ENCODE measurements at regions not wholly inside any gene's neighbourhood (a gene's known extent, or its start where the extent isn't known, plus 50 kb on each side); places are given as distances from the start of the nearest gene placed in this dataset.
"Not testable (repeated sequence)": the region's sequence is repeated elsewhere in the genome, so short reads cannot be mapped to it uniquely, and the experiment has no call there.

GRCh38 chr11:81769906-81770305 is 963.8 kb downstream of the FAM181B start:
- not testable (repeated sequence) for DNase-seq (ENCODE audit: low read depth in 2 of 2)

- DNase-seq (ENCODE audit: low read depth in 2 of 2) = no peak
These were observed 976.6 kb downstream of the FAM181B start for GRCh38 chr11:81756864-81757595.

- no peak for DNase-seq (ENCODE audit: low read depth in 2 of 2)
These were observed 984.4 kb downstream of the FAM181B start for GRCh38 chr11:81749245-81749644.

- no peak for DNase-seq (ENCODE audit: low read depth in 2 of 2)
These were observed 989.1 kb downstream of the FAM181B start for GRCh38 chr11:81744336-81745116.

GRCh38 chr11:81725701-81726100 is 1008.0 kb downstream of the FAM181B start:
- no peak for DNase-seq (ENCODE audit: low read depth in 2 of 2)

- DNase-seq (ENCODE audit: low read depth in 2 of 2) = no peak
These were observed 1016.0 kb downstream of the FAM181B start for GRCh38 chr11:81717695-81718094.

- no peak for DNase-seq (ENCODE audit: low read depth in 2 of 2)
These were observed 1025.8 kb downstream of the FAM181B start for GRCh38 chr11:81707881-81708280.

GRCh38 chr11:81705283-81705682 is 1028.4 kb downstream of the FAM181B start:
- DNase-seq (ENCODE audit: low read depth in 2 of 2) = no peak

GRCh38 chr11:81700076-81700475 is 1033.6 kb downstream of the FAM181B start:
- no peak for DNase-seq (ENCODE audit: low read depth in 2 of 2)

GRCh38 chr11:81687057-81687456 is 1046.6 kb downstream of the FAM181B start:
- DNase-seq (ENCODE audit: low read depth in 2 of 2) = no peak

GRCh38 chr11:81674211-81674610 is 1059.5 kb downstream of the FAM181B start:
- no peak for DNase-seq (ENCODE audit: low read depth in 2 of 2)

GRCh38 chr11:81673001-81673400 is 1060.7 kb downstream of the FAM181B start:
- DNase-seq (ENCODE audit: low read depth in 2 of 2) = no peak

- DNase-seq (ENCODE audit: low read depth in 2 of 2) = no peak
These were observed 1063.6 kb downstream of the FAM181B start for GRCh38 chr11:81669935-81670543.

- DNase-seq (ENCODE audit: low read depth in 2 of 2) = no peak
These were observed 1074.9 kb downstream of the FAM181B start for GRCh38 chr11:81658722-81659121.

GRCh38 chr11:81655351-81655750 is 1078.3 kb downstream of the FAM181B start:
- no peak for DNase-seq (ENCODE audit: low read depth in 2 of 2)

- DNase-seq (ENCODE audit: low read depth in 2 of 2) = no peak
These were observed 1086.3 kb downstream of the FAM181B start for GRCh38 chr11:81647374-81647773.

GRCh38 chr11:81644239-81644840 is 1089.3 kb downstream of the FAM181B start:
- DNase-seq (ENCODE audit: low read depth in 2 of 2) = no peak

GRCh38 chr11:81634483-81634882 is 1099.2 kb downstream of the FAM181B start:
- no peak for DNase-seq (ENCODE audit: low read depth in 2 of 2)

GRCh38 chr11:81602508-81602907 is 1131.2 kb downstream of the FAM181B start:
- no peak for DNase-seq (ENCODE audit: low read depth in 2 of 2)

- DNase-seq (ENCODE audit: low read depth in 2 of 2) = no peak
These were observed 1137.0 kb downstream of the FAM181B start for GRCh38 chr11:81596704-81597103.

- no peak for DNase-seq (ENCODE audit: low read depth in 2 of 2)
These were observed 1148.2 kb downstream of the FAM181B start for GRCh38 chr11:81585390-81585933.

- DNase-seq (ENCODE audit: low read depth in 2 of 2) = no peak
These were observed 1154.3 kb downstream of the FAM181B start for GRCh38 chr11:81579339-81579738.
